ENCODE measurements at regions not wholly inside any gene's neighbourhood (a gene's known extent, or its start where the extent isn't known, plus 50 kb on each side); places are given as distances from the start of the nearest gene placed in this dataset.

DNA sequence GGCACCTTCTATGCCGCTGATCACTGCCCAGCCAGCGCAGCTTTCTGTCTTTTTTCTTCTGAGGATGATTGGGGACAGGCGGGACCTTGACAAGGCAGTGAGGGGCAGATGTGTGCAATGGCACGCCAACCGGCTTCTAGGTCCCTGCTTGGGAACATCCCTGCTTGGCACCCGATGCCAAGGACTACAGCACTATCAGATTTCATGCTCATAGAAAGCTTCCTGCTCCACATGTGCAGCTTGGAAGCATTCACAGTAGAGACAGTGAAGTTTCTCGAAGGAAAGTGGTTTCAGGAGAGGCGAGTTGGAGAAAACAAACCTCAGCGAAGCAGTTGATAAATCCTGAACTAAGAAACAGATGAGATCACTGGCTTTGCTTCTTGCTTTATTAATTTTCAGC, 267.5 kb upstream of the HABP2 start:
- no peak for DNase-seq (ENCODE audit: low read depth, low spot score)
- no peak overlapping the region for H3K27ac ChIP-seq

DNA sequence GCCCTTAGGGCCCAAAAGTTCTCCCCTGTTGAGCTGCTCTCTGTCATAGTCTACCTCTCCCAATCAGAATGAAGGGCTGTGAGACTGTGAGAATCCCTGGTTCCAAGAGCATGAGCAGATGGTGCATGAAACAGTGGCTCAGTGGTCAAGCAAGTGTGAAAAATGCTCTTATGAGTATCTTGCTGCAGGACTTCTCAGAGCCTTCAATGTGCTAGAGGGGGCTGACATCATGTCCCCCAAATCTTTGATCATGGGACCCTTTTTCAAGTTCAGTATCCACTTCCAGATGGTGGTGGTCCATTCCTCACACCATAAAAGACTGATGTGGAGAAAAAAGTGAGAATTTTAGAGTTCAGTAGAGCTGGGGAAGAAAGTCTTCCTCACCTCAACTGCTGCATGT, 265.3 kb upstream of the HABP2 start:
- no peak for DNase-seq (ENCODE audit: low read depth, low spot score)

DNA sequence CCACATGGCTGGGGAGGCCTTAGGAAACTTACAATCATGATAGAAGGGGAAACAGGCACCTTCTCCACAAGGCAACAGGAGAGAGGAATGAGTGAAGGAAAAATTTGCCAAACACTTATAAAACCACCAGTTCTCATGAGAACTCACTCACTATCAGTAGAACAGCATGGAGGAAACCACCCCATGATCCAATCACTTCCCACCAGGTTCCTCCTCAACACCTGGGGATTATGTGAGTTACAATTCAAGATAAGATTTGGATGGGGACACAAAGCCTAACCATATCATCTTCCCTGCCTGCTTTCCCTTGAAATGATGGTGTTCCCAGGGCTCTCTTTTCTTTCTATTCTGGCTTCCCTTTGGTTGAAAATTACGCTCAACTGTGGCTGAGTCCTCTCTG, 262.7 kb upstream of the HABP2 start:
- no peak overlapping the region for H3K27ac ChIP-seq
- no peak for DNase-seq (ENCODE audit: low read depth, low spot score)

More for the DNA sequence above, 265.3 kb upstream of the HABP2 start:
- H3K27ac ChIP-seq = no peak overlapping the region

DNA sequence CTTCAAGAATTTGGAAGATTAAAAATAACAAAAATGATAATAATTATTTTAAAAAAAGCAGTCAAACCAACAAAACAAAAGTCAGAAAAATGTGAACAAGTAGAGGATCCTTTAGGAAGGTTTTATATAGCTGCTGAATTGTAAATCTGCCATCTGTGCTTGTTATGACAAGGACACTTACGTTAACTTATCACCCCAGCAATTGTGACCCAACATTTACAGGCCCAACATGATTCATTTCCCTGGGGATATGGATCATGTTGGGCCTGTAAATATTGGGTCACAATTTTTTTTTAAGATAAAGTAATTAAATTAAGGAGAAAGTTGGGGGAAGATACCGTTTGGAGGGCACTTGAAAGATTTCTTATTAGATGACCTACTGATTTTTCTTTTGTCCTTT, 261.4 kb upstream of the HABP2 start:
- no peak for DNase-seq (ENCODE audit: low read depth, low spot score)
- H3K27ac ChIP-seq = no peak overlapping the region

DNA sequence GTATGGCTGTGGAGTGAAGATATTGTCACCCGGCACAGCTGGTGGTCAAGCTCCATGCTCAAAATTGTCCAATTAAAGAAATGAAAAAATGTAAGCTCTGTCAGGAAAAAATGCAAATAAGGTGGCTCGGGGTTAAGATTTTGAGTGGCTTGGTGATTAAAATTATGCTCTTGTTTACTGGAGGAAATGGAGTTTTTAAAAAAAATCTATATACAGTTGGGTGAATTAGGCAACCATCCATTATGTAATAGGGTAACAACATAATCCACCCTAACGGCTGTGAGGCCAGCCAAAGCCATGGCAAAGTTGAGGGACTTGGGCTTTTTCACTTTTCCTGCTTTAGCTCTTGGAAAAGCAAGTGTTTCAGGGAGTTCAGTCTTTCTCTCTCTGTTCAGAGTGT, 260.8 kb upstream of the HABP2 start:
- DNase-seq (ENCODE audit: low read depth, low spot score) = no peak
- H3K27ac ChIP-seq = no peak overlapping the region

DNA sequence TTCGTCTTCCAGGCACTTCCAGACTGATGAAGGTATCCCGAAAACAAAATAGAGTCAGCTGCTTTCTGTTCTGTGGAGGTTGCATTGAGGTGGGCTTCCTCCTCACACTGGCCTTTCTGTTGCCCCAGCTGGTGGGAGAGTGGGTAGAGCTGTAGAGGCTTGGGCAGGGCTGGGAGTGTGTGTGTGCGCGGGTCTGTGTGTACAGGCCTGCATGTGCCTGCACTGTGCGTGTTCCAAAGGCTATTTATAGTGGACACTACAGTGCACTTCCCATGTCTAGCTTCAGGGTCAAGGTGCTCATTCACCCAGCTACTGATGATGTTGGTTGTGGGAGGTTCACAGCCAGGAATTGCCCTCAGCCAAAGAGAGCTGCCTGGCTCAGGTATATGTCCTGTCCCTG, 260.1 kb upstream of the HABP2 start:
- no peak for DNase-seq (ENCODE audit: low read depth, low spot score)
- H3K27ac ChIP-seq = no peak overlapping the region

DNA sequence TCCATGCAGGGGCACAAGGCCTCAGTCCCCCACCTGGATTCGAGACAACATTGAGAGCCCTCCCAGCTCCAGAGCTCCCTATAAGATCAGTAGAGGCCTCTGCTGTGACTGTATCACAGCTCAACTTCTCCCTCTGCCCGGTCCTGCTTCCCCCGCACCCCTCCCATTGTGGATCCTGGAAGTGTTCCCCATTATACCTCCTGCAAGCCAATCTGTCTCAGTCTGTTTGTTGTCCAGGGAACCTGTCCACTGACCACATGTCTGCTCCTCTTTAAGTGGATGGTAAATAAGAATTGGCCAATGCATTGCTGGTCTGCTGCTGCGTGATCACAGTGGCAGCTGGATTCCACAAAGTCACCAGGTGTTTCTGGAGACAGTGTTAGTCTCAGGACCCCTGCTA, 259.7 kb upstream of the HABP2 start:
- H3K27ac ChIP-seq = no peak overlapping the region
- DNase-seq (ENCODE audit: low read depth, low spot score) = no peak

DNA sequence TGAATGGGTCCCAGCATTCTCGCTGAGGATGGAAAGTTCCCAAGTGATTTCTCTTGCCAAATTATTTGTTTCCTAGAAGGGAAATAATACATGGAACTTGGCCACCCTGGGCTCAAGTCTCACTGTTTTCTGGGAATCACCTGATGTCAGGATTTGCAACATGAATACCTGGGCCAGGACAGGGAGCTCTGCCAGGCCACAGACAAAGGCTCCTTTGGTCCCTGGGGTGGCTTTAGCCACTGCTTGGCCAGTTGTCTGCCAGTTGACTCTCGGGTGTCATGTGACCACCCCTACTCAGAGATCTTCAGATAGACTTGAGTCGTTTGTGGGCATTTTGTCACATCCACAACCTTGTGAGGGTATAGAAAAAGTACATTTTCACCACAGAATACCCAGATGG, 258.0 kb upstream of the HABP2 start:
- H3K27ac ChIP-seq = no peak overlapping the region
- DNase-seq (ENCODE audit: low read depth, low spot score) = no peak

DNA sequence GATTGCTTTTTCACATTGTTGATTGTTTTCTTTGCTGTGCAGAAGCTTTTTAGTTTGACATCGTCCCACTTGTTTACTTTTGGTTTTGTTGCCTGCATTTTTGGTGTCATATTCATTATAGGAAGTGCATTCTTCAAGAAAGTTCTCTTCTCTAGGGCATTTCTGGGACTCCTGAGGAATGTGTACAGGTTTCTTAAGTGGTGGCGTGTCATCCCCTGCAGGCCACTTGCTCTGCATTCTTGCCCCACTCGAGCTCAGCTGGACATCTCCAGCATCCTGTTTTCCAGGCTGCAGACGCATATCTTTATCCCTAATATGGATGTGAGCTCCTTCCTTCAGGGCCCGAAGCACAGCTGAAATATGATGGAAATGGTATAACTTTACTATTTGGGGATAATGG, 255.6 kb upstream of the HABP2 start:
- DNase-seq (ENCODE audit: low read depth, low spot score) = no peak

DNA sequence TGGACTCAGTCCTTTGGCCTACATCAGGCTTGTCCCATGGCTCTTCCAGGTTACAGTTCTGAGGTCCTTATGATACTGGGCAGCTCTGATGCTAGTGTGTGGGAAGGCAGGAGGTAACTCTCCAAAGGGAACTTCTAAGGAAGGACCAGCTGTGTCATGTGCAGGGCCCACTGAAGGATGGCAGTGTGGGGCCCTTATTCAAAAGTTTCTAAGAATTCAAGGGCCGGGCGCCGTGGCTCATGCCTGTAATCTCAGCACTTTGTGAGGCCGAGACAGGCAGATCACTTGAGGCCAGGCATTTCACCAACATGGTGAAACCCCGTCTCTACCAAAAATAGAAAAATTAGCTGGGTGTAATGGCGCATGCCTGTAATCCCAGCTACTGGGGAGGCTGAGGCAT, 254.2 kb upstream of the HABP2 start:
- DNase-seq (ENCODE audit: low read depth, low spot score) = no peak
- H3K27ac ChIP-seq = no peak overlapping the region

More for the DNA sequence above, 255.6 kb upstream of the HABP2 start:
- no peak overlapping the region for H3K27ac ChIP-seq

DNA sequence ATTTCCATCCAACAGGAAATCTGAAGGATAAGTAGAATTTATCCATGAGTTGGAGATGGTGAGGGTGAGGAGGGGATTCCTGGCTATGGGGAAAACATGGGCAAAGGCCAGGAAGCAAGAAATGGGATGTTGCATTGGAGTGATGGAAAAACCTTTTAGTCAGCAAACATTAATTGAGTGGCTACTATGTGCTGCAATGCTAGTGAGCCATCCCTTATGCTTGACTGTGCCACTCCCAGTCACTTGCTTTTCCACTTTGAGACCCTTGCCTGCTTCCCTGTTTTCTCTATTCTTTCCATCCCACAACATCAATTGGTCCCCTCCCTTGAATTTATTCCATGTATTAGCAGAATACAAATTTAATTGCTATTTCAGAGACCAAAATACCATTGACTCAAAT, 252.7 kb upstream of the HABP2 start:
- DNase-seq (ENCODE audit: low read depth, low spot score) = no peak
- no peak overlapping the region for H3K27ac ChIP-seq

DNA sequence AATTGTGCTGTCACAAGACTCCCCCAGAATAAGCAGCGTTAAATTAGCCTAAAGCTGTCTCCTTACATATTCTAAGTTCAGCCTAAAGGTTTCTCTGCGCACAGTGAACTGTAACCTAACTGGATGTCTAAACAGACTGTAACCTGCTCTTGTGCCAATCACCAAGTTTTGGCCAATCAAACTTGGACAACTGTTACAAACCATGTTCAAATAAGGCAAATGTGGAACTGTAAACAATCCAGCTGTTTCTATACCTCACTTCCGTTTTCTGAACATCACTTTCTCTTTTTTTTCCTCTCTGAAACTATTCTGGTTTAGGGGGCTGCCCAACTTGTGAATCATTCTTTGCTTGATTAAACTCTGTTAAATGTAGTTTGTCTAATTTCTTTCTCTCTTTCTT, 252.2 kb upstream of the HABP2 start:
- no peak for DNase-seq (ENCODE audit: low read depth, low spot score)
- no peak overlapping the region for H3K27ac ChIP-seq

DNA sequence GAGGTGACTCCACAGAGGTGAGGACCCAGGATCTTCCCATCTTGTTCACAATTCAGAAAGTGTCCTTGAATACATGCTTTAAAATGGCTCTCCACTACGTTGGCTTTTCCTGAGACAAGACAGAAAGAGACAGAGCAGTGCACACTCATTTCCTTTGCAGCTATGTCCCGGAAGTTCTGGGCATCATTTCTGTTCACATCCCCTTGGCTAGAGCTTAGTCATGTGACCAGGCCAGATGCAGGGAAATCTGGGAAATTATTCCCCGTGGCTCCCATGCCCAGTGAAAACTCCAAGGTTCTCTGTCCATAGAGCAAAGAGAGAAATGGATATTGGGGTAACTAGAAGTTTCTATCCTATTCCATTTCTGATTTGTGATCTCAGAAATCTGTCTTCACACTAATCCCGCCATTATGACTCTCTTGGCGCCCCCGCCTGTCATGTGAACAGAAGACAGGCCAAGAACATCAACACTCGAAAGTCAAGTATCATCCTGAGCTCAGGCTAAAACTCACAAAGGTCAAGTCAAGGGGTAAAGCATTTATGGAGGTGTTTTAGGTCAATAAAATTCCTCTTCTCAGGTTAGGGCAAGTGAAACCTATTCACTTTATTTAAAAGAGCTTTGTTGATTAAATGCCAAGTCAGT, 251.4 kb upstream of the HABP2 start:
- DNase-seq (ENCODE audit: low read depth, low spot score) = no peak
- no peak overlapping the region for H3K27ac ChIP-seq

DNA sequence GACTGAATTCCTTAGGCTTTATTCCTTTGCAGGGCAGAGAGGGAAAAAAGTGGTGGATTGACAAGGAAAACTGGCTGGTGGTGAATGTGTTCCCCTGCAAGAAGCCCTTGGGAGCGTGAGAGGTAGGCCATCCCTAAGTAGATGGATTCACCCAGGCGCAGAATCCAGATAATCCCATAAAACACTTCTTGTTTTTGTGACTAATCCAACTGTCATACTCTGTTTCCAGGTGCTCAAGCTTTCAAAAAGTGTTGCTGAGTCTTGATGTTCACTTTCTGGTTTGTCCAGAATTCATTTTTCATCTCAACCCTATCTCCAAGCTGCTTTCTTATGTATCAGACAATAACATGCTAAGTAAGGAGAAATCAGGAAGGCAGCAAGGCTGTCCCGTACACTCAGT, 250.8 kb upstream of the HABP2 start:
- H3K27ac ChIP-seq = no peak overlapping the region
- DNase-seq (ENCODE audit: low read depth, low spot score) = no peak

DNA sequence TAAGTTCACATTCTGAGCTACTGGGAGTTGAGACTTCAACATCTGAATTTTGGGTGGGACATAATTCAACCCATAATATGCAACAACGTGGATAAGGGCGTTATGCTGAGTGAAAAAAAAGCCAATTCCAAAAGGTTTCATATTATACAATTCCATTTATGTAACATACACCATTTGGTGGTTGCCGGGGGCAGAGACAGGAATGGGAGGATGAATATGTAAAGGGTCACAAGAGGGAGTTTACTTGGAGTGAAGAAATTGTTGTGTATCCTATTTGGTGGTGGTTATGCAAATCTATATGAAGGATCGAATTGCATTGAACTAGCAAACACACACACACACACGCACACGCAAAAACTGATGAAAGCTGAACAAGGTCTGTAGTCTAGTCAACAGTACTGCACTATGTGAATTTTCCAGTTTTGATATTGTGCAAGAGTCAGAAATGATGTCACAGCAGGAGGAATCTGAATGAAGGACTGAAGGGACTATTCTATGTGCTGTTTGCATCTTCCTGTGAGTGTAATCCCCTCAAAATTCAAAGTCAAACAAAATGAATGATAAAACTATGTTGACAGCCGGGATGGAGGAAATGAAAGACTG, 249.2 kb upstream of the HABP2 start:
- H3K27ac ChIP-seq = no peak overlapping the region
- DNase-seq (ENCODE audit: low read depth, low spot score) = no peak

DNA sequence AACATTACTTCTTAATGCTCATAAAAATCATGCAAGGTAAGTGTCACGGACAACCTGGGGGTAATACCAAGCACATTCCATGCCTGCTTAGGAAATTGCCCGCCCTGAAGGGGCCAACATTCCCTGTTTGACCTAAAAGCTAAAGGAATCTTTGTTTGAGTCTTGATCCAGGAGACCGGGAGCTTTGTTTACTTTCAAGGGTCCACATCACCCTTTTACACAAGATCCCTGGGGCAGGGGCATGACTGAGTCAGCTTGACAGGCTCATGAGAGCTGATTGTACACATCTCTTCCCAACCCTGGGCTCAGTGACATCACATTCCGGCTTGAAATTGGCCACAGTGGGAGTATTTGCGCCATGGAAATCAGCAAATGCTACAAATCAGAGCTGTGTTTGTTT, 248.1 kb upstream of the HABP2 start:
- no peak for DNase-seq (ENCODE audit: low read depth, low spot score)
- no peak overlapping the region for H3K27ac ChIP-seq

DNA sequence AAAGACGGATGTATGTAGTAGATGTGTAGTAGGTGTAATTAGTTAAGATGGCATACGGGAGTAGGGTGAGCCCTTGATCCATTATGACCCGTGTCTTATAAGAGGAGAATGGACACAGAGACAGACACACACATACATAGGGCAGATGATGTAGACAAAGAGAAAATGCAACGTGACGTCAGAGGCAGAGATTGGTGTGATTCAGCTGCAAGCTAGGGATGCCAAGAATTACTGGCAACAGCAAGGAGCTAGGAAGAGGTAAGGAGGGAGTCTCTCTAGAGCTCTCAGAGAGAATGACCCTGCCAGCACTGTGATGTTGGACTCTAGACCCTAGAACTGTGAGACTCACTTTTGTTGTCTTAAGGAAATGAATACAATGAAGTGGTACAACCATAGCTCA, 247.0 kb upstream of the HABP2 start:
- no peak for DNase-seq (ENCODE audit: low read depth, low spot score)
- H3K27ac ChIP-seq = no peak overlapping the region

DNA sequence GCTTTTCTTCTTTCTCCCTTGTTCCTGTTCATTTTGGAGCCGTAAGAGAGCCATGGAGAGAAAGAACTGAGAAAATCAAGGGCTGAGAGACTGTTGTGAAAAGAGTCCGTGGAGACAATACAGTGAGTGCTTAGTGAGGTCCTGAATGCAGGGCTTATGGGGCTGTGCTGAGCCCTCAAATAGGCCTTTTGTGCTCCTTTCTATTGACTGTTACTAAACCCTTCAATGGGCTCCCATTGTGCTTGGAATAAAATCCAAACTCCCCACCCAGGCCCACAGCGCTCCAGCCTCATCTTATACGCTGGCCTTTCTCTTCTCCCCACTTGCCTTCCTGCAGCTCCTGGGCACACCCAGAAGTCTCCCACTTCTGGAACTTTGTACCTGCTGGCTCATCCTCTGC, 243.1 kb upstream of the HABP2 start:
- no peak overlapping the region for H3K27ac ChIP-seq
- no peak for DNase-seq (ENCODE audit: low read depth, low spot score)

DNA sequence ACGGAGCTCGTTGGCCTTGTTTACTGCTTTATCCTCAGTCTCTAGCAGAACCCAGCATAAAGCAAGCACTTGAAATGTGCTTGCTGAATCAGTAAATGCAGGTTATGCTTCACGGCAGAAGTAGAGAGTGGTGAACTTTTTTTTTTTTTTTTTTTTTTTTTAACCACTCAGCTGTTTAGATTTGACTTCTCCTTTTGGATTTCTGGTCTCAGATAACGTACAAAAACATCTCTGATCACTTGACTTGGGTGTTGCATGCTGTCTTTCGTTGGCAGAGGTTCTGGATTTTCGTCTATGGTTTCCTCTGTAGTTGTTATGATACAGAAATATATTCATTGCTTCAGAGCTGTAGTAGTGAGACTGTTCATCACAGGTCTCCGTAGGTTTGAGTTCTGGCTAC, 242.5 kb upstream of the HABP2 start:
- no peak overlapping the region for H3K27ac ChIP-seq
- no peak for DNase-seq (ENCODE audit: low read depth, low spot score)

DNA sequence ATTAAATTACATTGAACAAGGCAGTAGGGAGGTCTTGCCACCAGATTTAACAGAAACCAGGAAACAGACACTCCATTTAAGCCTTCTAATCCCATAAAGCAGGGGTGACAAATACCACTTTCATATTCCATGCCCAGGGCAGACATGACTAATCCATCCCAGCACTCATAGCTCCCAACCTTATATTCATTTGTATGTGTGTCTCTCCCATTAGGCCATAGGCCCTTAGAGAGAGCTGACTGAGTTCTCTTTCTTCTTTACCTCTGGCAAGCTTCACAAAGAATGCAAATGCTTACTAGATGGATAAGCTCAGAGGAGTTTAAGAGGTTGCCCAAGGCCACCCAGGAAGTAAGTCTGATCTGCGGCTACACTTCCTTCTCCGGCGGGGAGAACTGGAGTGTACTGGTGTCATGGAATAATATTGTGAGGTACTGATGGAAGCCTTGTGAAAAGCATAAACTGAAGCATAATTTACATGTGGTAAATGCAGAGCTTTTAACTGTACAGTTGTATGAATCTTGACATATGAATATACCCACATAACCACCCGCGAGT, 239.7 kb upstream of the HABP2 start:
- H3K27ac ChIP-seq = no peak overlapping the region
- DNase-seq (ENCODE audit: low read depth, low spot score) = no peak

DNA sequence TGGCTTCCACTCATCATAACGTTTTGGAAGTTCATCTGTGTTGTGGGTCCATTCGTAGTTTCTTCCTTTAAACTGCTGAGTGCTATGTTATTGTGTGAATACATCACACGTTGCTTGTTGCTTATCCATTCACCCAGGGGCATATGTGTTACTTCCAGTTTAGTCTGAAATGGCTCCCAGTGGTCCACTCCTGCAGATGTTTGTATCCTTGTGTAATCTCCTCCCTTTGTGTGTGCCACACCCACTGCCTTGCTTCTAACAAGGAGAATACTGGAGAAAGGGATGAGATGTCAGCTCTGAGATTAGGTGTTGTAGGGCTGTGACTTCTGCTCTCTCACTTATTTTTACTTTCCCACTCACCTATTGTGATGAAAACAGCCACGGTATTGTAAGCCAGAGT, 239.1 kb upstream of the HABP2 start:
- H3K27ac ChIP-seq = no peak overlapping the region
- no peak for DNase-seq (ENCODE audit: low read depth, low spot score)

DNA sequence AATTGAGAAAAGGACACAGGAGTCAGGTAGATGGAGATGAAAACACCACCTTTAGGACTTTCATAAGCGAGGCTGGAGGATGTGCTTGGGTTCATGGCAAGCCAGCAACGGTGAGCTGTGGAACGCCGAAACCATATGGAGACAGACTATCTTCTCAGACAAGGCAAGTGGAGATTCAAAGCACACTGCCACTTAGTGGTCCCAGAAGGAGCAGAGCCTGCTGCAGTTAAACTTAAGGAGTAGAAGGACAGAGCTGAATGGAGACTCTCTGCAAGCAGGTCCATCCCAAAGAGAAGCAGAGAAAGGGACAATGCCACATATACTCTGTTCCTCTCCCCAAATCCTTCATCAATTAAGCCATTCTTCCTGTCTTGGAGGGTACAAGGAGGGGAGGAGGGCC, 236.3 kb upstream of the HABP2 start:
- DNase-seq (ENCODE audit: low read depth, low spot score) = no peak
- H3K27ac ChIP-seq = no peak overlapping the region
